ENCODE measurements at regions not wholly inside any gene's neighbourhood (a gene's known extent, or its start where the extent isn't known, plus 50 kb on each side); places are given as distances from the start of the nearest gene placed in this dataset.

GRCh38 chr10:31754803-31755624 lies 173.6 kb downstream of the ARHGAP12 start:
- Histone ChIP-seq H3K27me3 (ENCODE audit: insufficient read depth, poor library complexity, severe bottlenecking) (no peaks in the 10 kb centered on the region), H3K27ac (replicated peaks) (no peak overlapping the region), H3K4me3 (replicated peaks; ENCODE audit: insufficient read depth, low read length) (no peak overlapping the region)
- DNase-seq (ENCODE audit: low read depth in 1 of 2, low spot score in 1 of 2): no peak
- TF ChIP-seq REST (IDR thresholded peaks at IDR 0.05; ENCODE audit: insufficient replicate concordance, low read depth): no peak
- TF ChIP-seq GABPA (IDR thresholded peaks at IDR 0.05; ENCODE audit: low read depth): no peak
- TF ChIP-seq POLR2AphosphoS5 (IDR thresholded peaks at IDR 0.05; ENCODE audit: low read depth): no peak
- no peak for TF ChIP-seq CTCF (IDR thresholded peaks at IDR 0.05; ENCODE audit: insufficient read depth, low read length)
- TF ChIP-seq SPI1 (IDR thresholded peaks at IDR 0.05; ENCODE audit: borderline replicate concordance, low read depth): no peak

- DNase-seq (ENCODE audit: low read depth in 1 of 2, low spot score in 1 of 2): no peak
- Histone ChIP-seq H3K4me3 (replicated peaks; ENCODE audit: insufficient read depth, low read length) (no peak overlapping the region), H3K27me3 (ENCODE audit: insufficient read depth, poor library complexity, severe bottlenecking) (no peaks in the 10 kb centered on the region), H3K27ac (replicated peaks) (no peak overlapping the region)
- TF ChIP-seq POLR2AphosphoS5 (IDR thresholded peaks at IDR 0.05; ENCODE audit: low read depth): no peak
- TF ChIP-seq CTCF (IDR thresholded peaks at IDR 0.05; ENCODE audit: insufficient read depth, low read length): no peak
- TF ChIP-seq SPI1 (IDR thresholded peaks at IDR 0.05; ENCODE audit: borderline replicate concordance, low read depth): no peak
Observed at GRCh38 chr10:31753681-31754080, 174.9 kb downstream of the ARHGAP12 start.

- no peak for TF ChIP-seq GABPA (IDR thresholded peaks at IDR 0.05; ENCODE audit: low read depth)
- no peak for TF ChIP-seq POLR2AphosphoS5 (IDR thresholded peaks at IDR 0.05; ENCODE audit: low read depth)
- TF ChIP-seq CTCF (IDR thresholded peaks at IDR 0.05; ENCODE audit: insufficient read depth, low read length): no peak
- TF ChIP-seq REST (IDR thresholded peaks at IDR 0.05; ENCODE audit: insufficient replicate concordance, low read depth): no peak
- Histone ChIP-seq H3K27ac (replicated peaks) (no peak overlapping the region), H3K4me3 (replicated peaks; ENCODE audit: insufficient read depth, low read length) (no peak overlapping the region), H3K27me3 (ENCODE audit: insufficient read depth, poor library complexity, severe bottlenecking) (no peaks in the 10 kb centered on the region)
- DNase-seq (ENCODE audit: low read depth in 1 of 2, low spot score in 1 of 2): no peak
Observed at GRCh38 chr10:31752170-31752569, 176.5 kb downstream of the ARHGAP12 start.

- no peak overlapping the region for H3K4me3 ChIP-seq (replicated peaks; ENCODE audit: insufficient read depth, low read length)
- H3K27ac ChIP-seq (replicated peaks): no peak overlapping the region
- no peak for DNase-seq (ENCODE audit: low read depth in 1 of 2, low spot score in 1 of 2)
- H3K27me3 ChIP-seq (ENCODE audit: insufficient read depth, poor library complexity, severe bottlenecking): no peaks in the 10 kb centered on the region
- TF ChIP-seq REST (IDR thresholded peaks at IDR 0.05; ENCODE audit: insufficient replicate concordance, low read depth) (no peak), SPI1 (IDR thresholded peaks at IDR 0.05; ENCODE audit: borderline replicate concordance, low read depth) (no peak), GABPA (IDR thresholded peaks at IDR 0.05; ENCODE audit: low read depth) (no peak), CTCF (IDR thresholded peaks at IDR 0.05; ENCODE audit: insufficient read depth, low read length) (no peak), POLR2AphosphoS5 (IDR thresholded peaks at IDR 0.05; ENCODE audit: low read depth) (no peak)
Observed at GRCh38 chr10:31751738-31752080, 176.9 kb downstream of the ARHGAP12 start.

Measured in HL-60 (cell line).